GM21447 (cell line): ENCODE measurements at regions not wholly inside any gene's neighbourhood (a gene's known extent, or its start where the extent isn't known, plus 50 kb on each side); places are given as distances from the start of the nearest gene placed in this dataset.
"Not testable (repeated sequence)": the region's sequence is repeated elsewhere in the genome, so short reads cannot be mapped to it uniquely, and the experiment has no call there.

Experiments used
- ATAC-seq: cut with Tn5 transposase; IDR thresholded peaks from one replicate; pipeline ENCODE4 v1.9.1; 2021; ENCODE audit not compliant: unreplicated experiment

GRCh38 chr15:39260391-39260790 is 320.5 kb upstream of the THBS1 start:
- ATAC-seq = no peak

GRCh38 chr15:39260791-39261190 is 320.1 kb upstream of the THBS1 start:
- no peak for ATAC-seq

GRCh38 chr15:39261397-39262183 is 319.3 kb upstream of the THBS1 start:
- not testable (repeated sequence) for ATAC-seq

GRCh38 chr15:39262995-39263772 is 317.7 kb upstream of the THBS1 start:
- not testable (repeated sequence) for ATAC-seq

GRCh38 chr15:39265261-39265660 is 315.6 kb upstream of the THBS1 start:
- no peak for ATAC-seq

- ATAC-seq = no peak
These were observed 314.0 kb upstream of the THBS1 start for GRCh38 chr15:39266890-39267289.

- no peak for ATAC-seq
These were observed 313.2 kb upstream of the THBS1 start for GRCh38 chr15:39267685-39268084.

- ATAC-seq = no peak
These were observed 311.5 kb upstream of the THBS1 start for GRCh38 chr15:39269352-39269751.

GRCh38 chr15:39269821-39270220 is 311.1 kb upstream of the THBS1 start:
- ATAC-seq = no peak

- ATAC-seq = no peak
These were observed 310.5 kb upstream of the THBS1 start for GRCh38 chr15:39270221-39270855.

- no peak for ATAC-seq
These were observed 309.9 kb upstream of the THBS1 start for GRCh38 chr15:39270934-39271333.

GRCh38 chr15:39272901-39273300 is 308.0 kb upstream of the THBS1 start:
- no peak for ATAC-seq

- ATAC-seq = no peak
These were observed 307.0 kb upstream of the THBS1 start for GRCh38 chr15:39273717-39274411.

- no peak for ATAC-seq
These were observed 305.8 kb upstream of the THBS1 start for GRCh38 chr15:39275066-39275465.

- no peak for ATAC-seq
These were observed 301.6 kb upstream of the THBS1 start for GRCh38 chr15:39279311-39279710.

- no peak for ATAC-seq
These were observed 299.8 kb upstream of the THBS1 start for GRCh38 chr15:39281094-39281493.

- ATAC-seq = no peak
These were observed 298.1 kb upstream of the THBS1 start for GRCh38 chr15:39282663-39283208.

- ATAC-seq = no peak
These were observed 297.3 kb upstream of the THBS1 start for GRCh38 chr15:39283531-39283930.

GRCh38 chr15:39285071-39285470 is 295.8 kb upstream of the THBS1 start:
- no peak for ATAC-seq

- ATAC-seq = no peak
These were observed 295.2 kb upstream of the THBS1 start for GRCh38 chr15:39285663-39286062.

- ATAC-seq = no peak
These were observed 294.2 kb upstream of the THBS1 start for GRCh38 chr15:39286706-39287105.
